ENCODE measurements at regions not wholly inside any gene's neighbourhood (a gene's known extent, or its start where the extent isn't known, plus 50 kb on each side); places are given as distances from the start of the nearest gene placed in this dataset.
"Not testable (repeated sequence)": the region's sequence is repeated elsewhere in the genome, so short reads cannot be mapped to it uniquely, and the experiment has no call there.

DNA sequence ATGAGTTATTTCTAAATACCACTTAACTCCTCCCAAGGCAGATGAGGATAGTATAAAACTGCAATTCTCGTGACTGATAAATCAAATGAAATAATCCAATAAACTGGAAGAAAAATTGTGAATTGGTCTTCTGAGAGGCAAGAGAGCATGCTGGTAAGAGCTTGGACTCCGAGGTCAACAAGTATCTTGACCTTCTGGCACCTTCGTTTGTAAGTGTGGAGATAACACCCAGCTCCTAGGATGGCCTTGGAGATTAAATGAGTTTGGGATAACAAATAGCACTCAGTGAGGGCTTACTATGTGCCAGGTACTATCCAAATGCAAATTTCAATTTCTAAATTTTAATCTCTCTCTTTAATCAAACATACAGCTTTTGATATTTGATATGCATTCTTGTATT is 866.3 kb upstream of the WWC1 start:
- DNase-seq, result no peak

DNA sequence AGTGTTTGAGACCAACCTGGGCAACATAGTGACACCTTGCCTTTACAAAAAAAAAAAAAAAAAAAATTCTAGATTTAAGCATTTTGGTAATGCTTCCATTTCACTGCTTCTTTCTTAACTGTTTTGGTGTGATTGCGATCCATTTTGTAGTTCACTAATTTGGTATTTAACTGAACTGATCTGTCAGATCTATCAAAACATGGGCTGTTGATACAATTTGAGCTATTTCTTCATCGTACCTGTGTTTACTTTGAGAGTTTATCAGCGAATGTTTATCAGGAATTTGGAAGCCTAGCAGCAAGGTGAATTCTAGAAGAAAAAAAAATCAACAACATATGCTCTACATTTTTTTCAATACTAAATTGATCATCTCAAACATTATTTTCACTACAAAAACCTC is 864.9 kb upstream of the WWC1 start:
- no peak for DNase-seq

GRCh38 chr5:167427641-167428040 is 863.8 kb upstream of the WWC1 start:
- DNase-seq, result not testable (repeated sequence)

DNA sequence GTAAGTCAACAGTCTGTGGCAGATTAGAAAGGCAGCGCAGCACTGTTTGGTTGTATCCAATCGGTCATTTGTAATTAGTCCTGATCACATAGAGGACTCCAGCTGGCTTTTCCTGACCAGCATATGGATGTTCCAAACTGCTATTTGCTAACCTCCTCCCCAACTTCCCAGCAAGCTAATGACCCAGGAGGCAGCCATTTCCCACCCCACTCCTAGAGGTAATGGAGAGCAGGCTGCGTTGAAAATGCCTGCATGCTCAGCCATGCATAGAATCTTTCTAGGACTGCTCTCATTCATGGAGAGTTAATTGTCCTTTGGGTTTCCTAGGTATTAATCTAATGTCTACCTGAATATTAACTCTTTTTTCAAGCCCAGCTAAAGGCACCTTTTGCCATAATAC is 850.6 kb upstream of the WWC1 start:
- no peak for DNase-seq

- no peak for DNase-seq
These were observed 848.5 kb upstream of the WWC1 start for GRCh38 chr5:167442922-167443321.

DNA sequence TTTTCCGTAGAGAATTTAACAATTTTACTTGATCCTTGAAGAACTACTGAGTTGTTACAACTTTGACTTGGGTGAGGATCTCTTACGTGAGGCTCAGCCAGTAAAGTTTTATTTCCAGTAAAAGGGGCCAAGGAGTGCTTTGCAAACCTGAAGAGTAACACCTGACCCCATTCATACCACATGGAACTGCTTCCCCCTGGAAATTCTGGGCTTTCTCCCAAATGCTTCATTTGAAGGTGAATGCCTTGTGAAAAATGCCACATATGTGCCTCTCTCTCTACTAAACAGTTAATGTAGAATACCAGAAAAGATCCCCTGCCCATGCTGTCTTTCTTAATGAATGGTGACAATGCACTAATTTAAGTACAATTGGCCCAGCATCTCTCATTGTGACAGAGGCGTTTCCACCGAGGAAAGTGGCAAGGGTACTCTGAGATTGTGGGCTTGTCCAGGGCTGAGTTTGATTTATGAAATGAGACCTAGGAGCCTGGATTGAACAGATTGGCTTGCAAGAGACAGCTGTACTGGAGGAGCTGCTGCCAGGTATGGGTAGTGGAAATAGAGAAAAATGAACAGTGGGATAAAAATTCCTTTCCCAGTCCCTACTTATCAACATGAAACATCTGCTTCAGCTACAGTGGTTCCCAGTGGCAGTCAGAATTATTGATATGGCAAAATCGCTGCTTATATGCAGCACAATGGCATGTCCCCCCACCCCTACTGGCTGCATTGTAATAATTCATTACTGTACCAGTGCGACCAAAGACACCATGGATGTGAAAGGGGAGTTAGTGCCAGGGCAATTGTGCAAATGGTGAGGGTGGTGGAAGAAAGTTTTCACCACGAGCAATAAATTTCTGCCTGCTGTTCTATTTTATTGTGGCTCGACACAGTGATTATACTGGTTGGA is 843.7 kb upstream of the WWC1 start:
- no peak for DNase-seq

GRCh38 chr5:167448376-167448775 is 843.1 kb upstream of the WWC1 start:
- DNase-seq, result no peak

DNA sequence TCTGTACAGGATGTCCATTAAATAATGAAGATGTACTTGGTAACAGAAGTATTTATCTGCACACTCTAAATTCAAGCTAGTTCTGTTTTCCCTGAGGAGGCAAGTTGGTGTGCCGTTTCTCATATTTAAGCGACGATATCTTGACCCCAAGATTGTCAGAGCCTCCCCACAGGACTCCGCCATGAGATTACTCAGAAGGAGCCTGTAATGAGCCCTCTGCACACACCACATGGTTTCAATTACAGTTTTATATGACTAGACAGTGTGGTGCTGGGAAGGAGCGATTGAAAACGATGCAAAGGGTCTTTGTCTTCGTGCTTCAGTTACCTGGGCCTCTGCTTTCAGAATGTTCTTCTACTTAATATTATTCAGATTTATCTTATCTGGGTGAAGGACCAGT is 840.4 kb upstream of the WWC1 start:
- no peak for DNase-seq

DNA sequence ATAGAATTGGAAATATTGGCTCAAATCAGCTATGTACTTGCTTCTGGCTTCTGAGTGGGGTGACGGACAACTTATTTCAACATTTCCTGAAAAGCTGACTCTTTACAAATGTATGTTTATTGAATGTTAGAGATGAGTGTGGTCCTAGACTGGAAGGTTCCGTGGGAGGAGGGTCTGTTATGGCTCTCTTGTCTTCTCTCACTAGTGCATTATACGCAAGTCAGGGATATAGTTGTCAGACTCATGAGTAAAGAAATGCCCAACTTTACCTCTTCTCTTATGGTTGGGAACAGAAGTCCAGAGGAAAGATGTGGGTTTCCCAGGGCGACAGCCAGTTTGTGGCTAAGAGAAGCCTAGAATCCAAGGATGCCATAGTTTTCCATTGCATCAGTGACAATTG is 839.3 kb upstream of the WWC1 start:
- no peak for DNase-seq

- DNase-seq, result no peak
These were observed 838.0 kb upstream of the WWC1 start for GRCh38 chr5:167453246-167454030.

- DNase-seq, result no peak
These were observed 833.0 kb upstream of the WWC1 start for GRCh38 chr5:167458412-167458811.

GRCh38 chr5:167460449-167461020 is 830.9 kb upstream of the WWC1 start:
- DNase-seq, result no peak

GRCh38 chr5:167463939-167464338 is 827.5 kb upstream of the WWC1 start:
- no peak for DNase-seq

DNA sequence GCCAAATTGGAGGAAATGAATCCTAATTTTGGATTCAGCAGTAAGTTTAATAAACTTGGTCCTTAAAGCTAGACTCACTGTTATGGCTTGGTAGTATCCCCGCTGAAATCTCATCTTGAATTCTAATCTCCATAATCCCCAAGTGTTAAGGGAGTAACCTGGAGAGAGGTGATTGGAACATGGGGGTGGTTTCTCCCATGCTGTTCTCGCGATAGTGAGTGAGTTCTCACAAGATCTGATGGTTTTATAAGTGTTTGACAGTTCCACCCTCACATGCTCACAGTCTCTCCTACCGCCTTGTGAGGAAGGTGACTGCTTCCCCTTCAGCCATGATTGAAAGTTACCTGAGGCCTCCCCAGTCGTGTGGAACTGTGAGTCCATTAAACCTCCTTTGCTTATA is 824.5 kb upstream of the WWC1 start:
- no peak for DNase-seq

- no peak for DNase-seq
These were observed 818.8 kb upstream of the WWC1 start for GRCh38 chr5:167472566-167473108.

GRCh38 chr5:167478188-167478587 is 813.3 kb upstream of the WWC1 start:
- DNase-seq, result peak in 1 of 2 experiments; percentile 13

DNA sequence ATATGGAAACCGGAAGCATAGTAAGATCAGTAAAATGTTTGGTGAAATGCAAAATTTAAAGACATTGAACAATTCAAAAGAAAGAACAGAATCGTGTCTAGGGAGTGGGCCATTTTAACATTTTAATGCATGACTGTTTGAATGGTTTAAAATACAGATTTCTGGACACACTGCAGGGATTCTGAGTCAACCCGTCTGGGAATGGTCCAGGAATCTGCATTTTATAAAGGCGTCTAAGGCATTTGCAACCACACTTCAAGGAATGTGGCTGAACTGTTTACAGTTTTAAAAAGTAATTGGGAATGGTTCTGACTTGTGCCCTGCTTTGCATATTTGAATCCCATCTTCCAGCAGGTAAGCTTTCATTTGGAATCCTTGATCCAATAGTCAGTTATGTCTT is 811.7 kb upstream of the WWC1 start:
- no peak for DNase-seq

DNA sequence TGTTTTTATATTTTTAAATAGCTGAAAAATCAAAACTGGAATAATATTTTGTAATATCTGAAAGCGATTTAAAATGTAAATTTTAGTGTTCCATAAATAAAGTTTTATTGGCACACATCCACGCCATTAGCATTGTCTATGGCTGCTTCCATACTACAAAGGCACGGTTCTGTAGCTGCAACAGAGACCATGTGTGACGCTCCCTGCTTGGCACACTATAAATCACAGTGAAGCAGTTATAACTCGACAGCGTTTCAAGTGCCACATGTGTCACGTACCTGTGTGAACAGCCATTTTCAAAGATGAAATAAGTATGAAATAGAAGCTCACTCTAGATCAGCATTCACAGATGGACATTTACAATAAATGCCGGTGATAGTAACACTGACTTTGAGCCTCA is 810.1 kb upstream of the WWC1 start:
- DNase-seq, result no peak

GRCh38 chr5:167482555-167482954 is 808.9 kb upstream of the WWC1 start:
- no peak for DNase-seq

GRCh38 chr5:167485061-167485774 is 806.2 kb upstream of the WWC1 start:
- DNase-seq, result no peak

DNA sequence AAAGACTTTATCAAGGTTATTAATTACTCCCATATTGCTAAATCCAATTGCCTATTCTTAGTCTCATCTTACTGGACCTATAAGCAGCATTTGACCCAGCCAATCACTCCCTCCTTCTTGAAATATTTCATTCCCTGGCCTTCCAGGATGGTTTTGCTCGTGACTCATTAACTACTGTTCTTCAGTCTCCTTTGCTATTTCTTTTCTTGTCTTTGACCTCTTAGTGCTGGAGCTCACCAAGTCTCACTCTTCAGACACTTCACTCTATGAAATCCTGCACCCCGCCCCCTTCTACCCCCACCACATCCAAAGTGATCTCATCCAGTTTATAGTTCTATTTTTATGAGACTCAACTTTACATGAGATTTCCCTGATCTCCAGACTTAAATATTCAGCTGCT is 803.1 kb upstream of the WWC1 start:
- DNase-seq, result no peak

DNA sequence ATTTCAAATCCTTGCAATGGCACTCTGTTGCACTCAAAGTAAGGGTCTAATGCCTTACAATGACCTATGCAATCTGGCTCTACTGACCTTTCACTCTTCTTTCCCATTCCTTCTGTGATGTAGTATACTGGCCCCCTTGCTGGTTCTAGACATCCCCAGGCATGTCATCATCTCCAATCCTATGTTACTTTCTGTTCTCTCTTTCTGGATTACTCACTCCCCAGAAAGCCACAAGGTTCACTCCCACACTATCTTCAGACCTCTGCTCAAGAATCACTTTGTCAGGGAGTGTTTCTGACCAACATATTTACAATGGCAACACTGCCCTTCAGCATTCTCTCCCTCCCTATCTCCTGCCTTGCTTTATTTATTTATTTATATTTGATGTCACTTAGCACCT is 802.2 kb upstream of the WWC1 start:
- no peak for DNase-seq

Measured in NCI-H526 (cell line).